ENCODE measurements at regions not wholly inside any gene's neighbourhood (a gene's known extent, or its start where the extent isn't known, plus 50 kb on each side); places are given as distances from the start of the nearest gene placed in this dataset.

- Histone ChIP-seq H3K4me2 (ENCODE audit: low read length) (no peak overlapping the region), H3K4me3 (ENCODE audit: low read length) (no peak overlapping the region), H3F3A (ENCODE audit: control insufficient read depth, insufficient read depth) (no peaks in the 10 kb centered on the region), H3K4me1 (ENCODE audit: control insufficient read depth, low read length) (no peaks in the 10 kb centered on the region), H3K79me2 (ENCODE audit: control insufficient read depth, low read length) (no peaks in the 10 kb centered on the region), H3K27ac (ENCODE audit: low read depth, low read length) (no peak overlapping the region), H3K27me3 (ENCODE audit: control insufficient read depth, low read length) (no peaks in the 10 kb centered on the region), H3K9me2 (replicated peaks; ENCODE audit: control insufficient read depth, low read length) (no peaks in the 10 kb centered on the region), H4K20me1 (ENCODE audit: control insufficient read depth, insufficient read depth, low read depth, low read length) (no peaks in the 10 kb centered on the region), H3K36me3 (ENCODE audit: control insufficient read depth, low read length) (no peaks in the 10 kb centered on the region), H3K9me3 (ENCODE audit: control insufficient read depth, insufficient read depth, low read length) (no peaks in the 10 kb centered on the region)
- TF ChIP-seq CTCF (IDR thresholded peaks at IDR 0.05; ENCODE audit: low read depth, low read length, poor library complexity, severe bottlenecking) (no peak), EZH2phosphoT487 (IDR thresholded peaks at IDR 0.05; ENCODE audit: borderline replicate concordance, low read length) (no peak)
Measured at GRCh38 chr20:56773749-56774148, 144.6 kb downstream of the TFAP2C start.

- no peak overlapping the region for H3K4me2 ChIP-seq (ENCODE audit: low read length)
- H3K4me3 ChIP-seq (ENCODE audit: low read length) = no peak overlapping the region
- no peaks in the 10 kb centered on the region for H4K20me1 ChIP-seq (ENCODE audit: control insufficient read depth, insufficient read depth, low read depth, low read length)
- H3K4me1 ChIP-seq (ENCODE audit: control insufficient read depth, low read length) = no peaks in the 10 kb centered on the region
- H3K79me2 ChIP-seq (ENCODE audit: control insufficient read depth, low read length) = no peaks in the 10 kb centered on the region
- no peaks in the 10 kb centered on the region for H3K9me3 ChIP-seq (ENCODE audit: control insufficient read depth, insufficient read depth, low read length)
- H3K27ac ChIP-seq (ENCODE audit: low read depth, low read length) = no peak overlapping the region
- no peaks in the 10 kb centered on the region for H3K27me3 ChIP-seq (ENCODE audit: control insufficient read depth, low read length)
- no peaks in the 10 kb centered on the region for H3K36me3 ChIP-seq (ENCODE audit: control insufficient read depth, low read length)
- no peaks in the 10 kb centered on the region for H3F3A ChIP-seq (ENCODE audit: control insufficient read depth, insufficient read depth)
- no peaks in the 10 kb centered on the region for H3K9me2 ChIP-seq (replicated peaks; ENCODE audit: control insufficient read depth, low read length)
- TF ChIP-seq CTCF (IDR thresholded peaks at IDR 0.05; ENCODE audit: low read depth, low read length, poor library complexity, severe bottlenecking) = no peak
Measured at GRCh38 chr20:56774873-56775272, 145.8 kb downstream of the TFAP2C start.

- H3K79me2 ChIP-seq (ENCODE audit: control insufficient read depth, low read length) = no peaks in the 10 kb centered on the region
- H4K20me1 ChIP-seq (ENCODE audit: control insufficient read depth, insufficient read depth, low read depth, low read length) = no peaks in the 10 kb centered on the region
- H3K4me1 ChIP-seq (ENCODE audit: control insufficient read depth, low read length) = no peaks in the 10 kb centered on the region
- H3K4me2 ChIP-seq (ENCODE audit: low read length) = no peak overlapping the region
- H3K9me3 ChIP-seq (ENCODE audit: control insufficient read depth, insufficient read depth, low read length) = no peaks in the 10 kb centered on the region
- H3F3A ChIP-seq (ENCODE audit: control insufficient read depth, insufficient read depth) = no peaks in the 10 kb centered on the region
- no peak overlapping the region for H3K27ac ChIP-seq (ENCODE audit: low read depth, low read length)
- H3K4me3 ChIP-seq (ENCODE audit: low read length) = no peak overlapping the region
- no peaks in the 10 kb centered on the region for H3K9me2 ChIP-seq (replicated peaks; ENCODE audit: control insufficient read depth, low read length)
- H3K27me3 ChIP-seq (ENCODE audit: control insufficient read depth, low read length) = no peaks in the 10 kb centered on the region
- no peaks in the 10 kb centered on the region for H3K36me3 ChIP-seq (ENCODE audit: control insufficient read depth, low read length)
- TF ChIP-seq EZH2phosphoT487 (IDR thresholded peaks at IDR 0.05; ENCODE audit: borderline replicate concordance, low read length) (no peak), CTCF (IDR thresholded peaks at IDR 0.05; ENCODE audit: low read depth, low read length, poor library complexity, severe bottlenecking) (no peak)
Measured at GRCh38 chr20:56776345-56776744, 147.2 kb downstream of the TFAP2C start.

GRCh38 chr20:56778765-56779195 is 149.7 kb downstream of the TFAP2C start:
- H3K27ac ChIP-seq (ENCODE audit: low read depth, low read length) = no peak overlapping the region
- H3K4me3 ChIP-seq (ENCODE audit: low read length) = no peak overlapping the region
- H3K9me3 ChIP-seq (ENCODE audit: control insufficient read depth, insufficient read depth, low read length) = no peaks in the 10 kb centered on the region
- H3K9me2 ChIP-seq (replicated peaks; ENCODE audit: control insufficient read depth, low read length) = no peaks in the 10 kb centered on the region
- no peak overlapping the region for H3K4me2 ChIP-seq (ENCODE audit: low read length)
- H3K79me2 ChIP-seq (ENCODE audit: control insufficient read depth, low read length) = no peaks in the 10 kb centered on the region
- no peaks in the 10 kb centered on the region for H4K20me1 ChIP-seq (ENCODE audit: control insufficient read depth, insufficient read depth, low read depth, low read length)
- H3F3A ChIP-seq (ENCODE audit: control insufficient read depth, insufficient read depth) = no peaks in the 10 kb centered on the region
- H3K4me1 ChIP-seq (ENCODE audit: control insufficient read depth, low read length) = no peaks in the 10 kb centered on the region
- H3K36me3 ChIP-seq (ENCODE audit: control insufficient read depth, low read length) = no peaks in the 10 kb centered on the region
- H3K27me3 ChIP-seq (ENCODE audit: control insufficient read depth, low read length) = no peaks in the 10 kb centered on the region
- TF ChIP-seq CTCF (IDR thresholded peaks at IDR 0.05; ENCODE audit: low read depth, low read length, poor library complexity, severe bottlenecking) (no peak), EZH2phosphoT487 (IDR thresholded peaks at IDR 0.05; ENCODE audit: borderline replicate concordance, low read length) (no peak)
